NCI-H187 treated with DMSO at 0.1 percent for 48 hours (cell line): ENCODE measurements at regions not wholly inside any gene's neighbourhood (a gene's known extent, or its start where the extent isn't known, plus 50 kb on each side); places are given as distances from the start of the nearest gene placed in this dataset.
"Not testable (repeated sequence)": the region's sequence is repeated elsewhere in the genome, so short reads cannot be mapped to it uniquely, and the experiment has no call there.

Source experiments
- DNase-seq: peaks from one replicate; lab custom pipeline; 2025; lab: John Stamatoyannopoulos, UW

- no peak for DNase-seq
Observed at GRCh38 chr5:18461766-18462165, 827.5 kb downstream of the TAF11L14 start.

GRCh38 chr5:18465833-18466681, 831.8 kb downstream of the TAF11L14 start:
- DNase-seq = no peak

GRCh38 chr5:18466731-18467130, 832.5 kb downstream of the TAF11L14 start:
- DNase-seq = no peak

- not testable (repeated sequence) for DNase-seq
Observed at GRCh38 chr5:18471791-18472190, 837.5 kb downstream of the TAF11L14 start.

GRCh38 chr5:18483451-18483850, 849.2 kb downstream of the TAF11L14 start:
- no peak for DNase-seq

- DNase-seq = no peak
Observed at GRCh38 chr5:18487928-18488480, 853.7 kb downstream of the TAF11L14 start.

GRCh38 chr5:18489703-18490102, 855.4 kb downstream of the TAF11L14 start:
- DNase-seq = no peak

GRCh38 chr5:18491349-18491748, 857.1 kb downstream of the TAF11L14 start:
- no peak for DNase-seq

- DNase-seq = no peak
Observed at GRCh38 chr5:18495157-18495556, 860.9 kb downstream of the TAF11L14 start.

GRCh38 chr5:18496041-18496440, 861.8 kb downstream of the TAF11L14 start:
- no peak for DNase-seq

GRCh38 chr5:18497089-18497488, 862.8 kb downstream of the TAF11L14 start:
- no peak for DNase-seq

GRCh38 chr5:18503797-18504328, 869.6 kb downstream of the TAF11L14 start:
- DNase-seq = no peak

GRCh38 chr5:18507114-18507513, 872.9 kb downstream of the TAF11L14 start:
- DNase-seq = no peak

GRCh38 chr5:18517641-18518380, 883.6 kb downstream of the TAF11L14 start:
- no peak for DNase-seq

- no peak for DNase-seq
Observed at GRCh38 chr5:18523380-18523779, 889.1 kb downstream of the TAF11L14 start.

GRCh38 chr5:18526792-18527405, 892.6 kb downstream of the TAF11L14 start:
- DNase-seq = no peak

GRCh38 chr5:18533137-18533536, 898.9 kb downstream of the TAF11L14 start:
- DNase-seq = no peak

- no peak for DNase-seq
Observed at GRCh38 chr5:18534119-18534518, 899.9 kb downstream of the TAF11L14 start.

- DNase-seq = not testable (repeated sequence)
Observed at GRCh38 chr5:18535753-18536152, 901.5 kb downstream of the TAF11L14 start.

- DNase-seq = no peak
Observed at GRCh38 chr5:18544421-18544820, 910.2 kb downstream of the TAF11L14 start.

GRCh38 chr5:18546591-18546990, 912.3 kb downstream of the TAF11L14 start:
- DNase-seq = no peak

GRCh38 chr5:18551716-18552115, 917.5 kb downstream of the TAF11L14 start:
- no peak for DNase-seq
